RWPE2 (cell line): ENCODE measurements at regions not wholly inside any gene's neighbourhood (a gene's known extent, or its start where the extent isn't known, plus 50 kb on each side); places are given as distances from the start of the nearest gene placed in this dataset.
"Not testable (repeated sequence)": the region's sequence is repeated elsewhere in the genome, so short reads cannot be mapped to it uniquely, and the experiment has no call there.

Experiments
- ATAC-seq: fragments of 200-7000 bp; cut with Tn5 transposase; 3 replicates; pipeline ENCODE4 v1.9.1; 2021; ENCODE audit warnings: low read depth
- DNase-seq: peaks from one replicate; pipeline ENCODE4 v3.0.0-alpha.2; 2020; ENCODE audit warnings: low spot score
- H3K27ac ChIP-seq: fragments of 450-650 bp; 2 replicates; pipeline ENCODE4 v1.5.1; 2017; ENCODE audit warnings: mild to moderate bottlenecking; ENCODE audit not compliant: poor library complexity, severe bottlenecking
- H3K27me3 ChIP-seq: fragments of 250-450 bp; sonication (Bioruptor Pico); 2 replicates; pipeline ENCODE4 v1.5.1; 2021; ENCODE audit warnings: mild to moderate bottlenecking, moderate library complexity; ENCODE audit not compliant: insufficient read depth, poor library complexity, severe bottlenecking
- H3K36me3 ChIP-seq: fragments of 250-450 bp; sonication (Bioruptor Pico); 2 replicates; pipeline ENCODE4 v1.5.1; 2020; ENCODE audit warnings: low read depth, mild to moderate bottlenecking, moderate library complexity
- H3K4me1 ChIP-seq: fragments of 250-450 bp; sonication (Bioruptor Pico); 2 replicates; pipeline ENCODE4 v1.5.1; 2021; ENCODE audit warnings: mild to moderate bottlenecking, moderate library complexity; ENCODE audit not compliant: insufficient read depth, poor library complexity, severe bottlenecking
- H3K4me3 ChIP-seq: fragments of 250-450 bp; sonication (Bioruptor Pico); 2 replicates; pipeline ENCODE4 v1.5.1; 2021; ENCODE audit warnings: mild to moderate bottlenecking, moderate library complexity; ENCODE audit not compliant: severe bottlenecking
- H3K9me3 ChIP-seq: fragments of 250-450 bp; sonication (Bioruptor Pico); 2 replicates; pipeline ENCODE4 v1.5.1; 2021; ENCODE audit warnings: mild to moderate bottlenecking, moderate library complexity; ENCODE audit not compliant: severe bottlenecking
- CTCF ChIP-seq: fragments of 450-650 bp; IDR thresholded peaks from one replicate; pipeline ENCODE4 v1.5.1; 2017; ENCODE audit warnings: mild to moderate bottlenecking, moderate library complexity; ENCODE audit not compliant: poor library complexity, severe bottlenecking

GRCh38 chr9:7636838-7637467, 162.6 kb downstream of the DMAC1 start:
- no peaks in the 10 kb centered on the region for H3K4me1 ChIP-seq
- H3K36me3 ChIP-seq, result no peaks in the 10 kb centered on the region
- H3K27me3 ChIP-seq, result no peaks in the 10 kb centered on the region
- TF ChIP-seq CTCF, result no peak
- DNase-seq (no peak), ATAC-seq (no peak)
- no peak overlapping the region for H3K27ac ChIP-seq
- H3K9me3 ChIP-seq, result no peaks in the 10 kb centered on the region
- H3K4me3 ChIP-seq, result no peak overlapping the region

GRCh38 chr9:7636309-7636708, 163.3 kb downstream of the DMAC1 start:
- no peaks in the 10 kb centered on the region for H3K4me1 ChIP-seq

GRCh38 chr9:7626571-7627029, 173.0 kb downstream of the DMAC1 start:
- ATAC-seq, H3K27me3 ChIP-seq, H3K9me3 ChIP-seq, H3K27ac ChIP-seq, H3K4me1 ChIP-seq, DNase-seq, H3K36me3 ChIP-seq, H3K4me3 ChIP-seq: not testable (repeated sequence)

More at GRCh38 chr9:7636309-7636708, 163.3 kb downstream of the DMAC1 start:
- no peak overlapping the region for H3K27ac ChIP-seq
- DNase-seq (no peak), ATAC-seq (no peak)
- H3K27me3 ChIP-seq, result no peaks in the 10 kb centered on the region
- H3K4me3 ChIP-seq, result no peak overlapping the region
- no peaks in the 10 kb centered on the region for H3K36me3 ChIP-seq
- TF ChIP-seq CTCF, result no peak
- no peaks in the 10 kb centered on the region for H3K9me3 ChIP-seq

GRCh38 chr9:7622481-7622880, 177.1 kb downstream of the DMAC1 start:
- Histone ChIP-seq H3K4me1 (no peaks in the 10 kb centered on the region), H3K9me3 (no peaks in the 10 kb centered on the region), H3K27me3 (no peaks in the 10 kb centered on the region), H3K27ac (no peak overlapping the region), H3K4me3 (no peak overlapping the region), H3K36me3 (no peaks in the 10 kb centered on the region)
- TF ChIP-seq CTCF, result no peak
- DNase-seq (no peak), ATAC-seq (no peak)

DNA sequence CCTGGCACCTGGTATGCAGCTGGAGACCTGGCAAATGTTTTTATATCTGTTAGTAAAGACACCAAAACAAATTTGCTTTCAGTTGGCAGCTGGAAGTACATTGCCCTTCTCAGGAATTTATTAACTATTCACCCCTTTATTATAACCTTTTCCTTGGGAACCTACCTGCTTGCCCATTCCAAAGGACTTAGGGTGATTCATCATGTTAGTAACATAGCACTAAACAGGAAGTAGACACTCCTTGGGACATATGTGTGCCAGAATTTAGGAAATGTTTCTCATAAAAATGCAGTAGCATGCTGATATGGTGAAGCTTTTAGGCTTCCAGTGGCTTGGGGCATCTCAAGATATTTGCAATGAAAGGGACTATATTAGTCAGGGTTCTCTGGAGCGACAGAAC, 184.2 kb downstream of the DMAC1 start:
- no peak for TF ChIP-seq CTCF
- ATAC-seq (peak; percentile 44; the same call in 2 of the 3 replicates), DNase-seq (no peak)
- H3K36me3 ChIP-seq, result no peaks in the 10 kb centered on the region
- no peak overlapping the region for H3K27ac ChIP-seq
- no peak overlapping the region for H3K4me3 ChIP-seq
- no peaks in the 10 kb centered on the region for H3K9me3 ChIP-seq
- H3K27me3 ChIP-seq, result no peaks in the 10 kb centered on the region
- H3K4me1 ChIP-seq, result no peaks in the 10 kb centered on the region
